A549 (cell line): ENCODE measurements at regions not wholly inside any gene's neighbourhood (a gene's known extent, or its start where the extent isn't known, plus 50 kb on each side); places are given as distances from the start of the nearest gene placed in this dataset.

Experiments
- ATAC-seq, 2 experiments: fragments of 200-7000 bp in 1 of 2; fragments of >200 bp in 1 of 2; cut with Nextera tagmentation in 1 of 2; cut with Tn5 transposase in 1 of 2; 3 replicates each; pipeline versions ENCODE4 v1.8.0 to v1.9.1; 2018 to 2020; ENCODE audit warnings: mild to moderate bottlenecking in 1 of 2, moderate library complexity in 1 of 2
- CTCF ChIA-PET: fragments of 300-600 bp; sonication (Branson Sonifier 250); formaldehyde crosslinking; extraction: SDS; loops from one replicate; lab custom pipeline; 2021; ENCODE audit warnings: antibody characterized with exemption, inconsistent platforms; lab: Yijun Ruan, JAX
- POLR2A ChIA-PET: fragments of 350-600 bp; formaldehyde crosslinking; extraction: SDS; loops from one replicate; lab custom pipeline; 2021; ENCODE audit warnings: antibody characterized with exemption, inconsistent platforms; lab: Yijun Ruan, JAX
- DNase-seq, 2 experiments: peaks; one replicate each; pipeline versions ENCODE4 v3.0.0 to v3.0.0-alpha.2; 2011 to 2016; ENCODE audit warnings: low read depth in 1 of 2, low spot score in 1 of 2
- FAIRE-seq: peaks from 2 replicates; lab custom pipeline; 2011; peaks lifted over from hg19 to GRCh38; lab: Jason Lieb, UNC
- H3K27ac ChIP-seq, 2 experiments: fragments of >200 bp; sonication (Bioruptor Twin); formaldehyde crosslinking; 3 replicates each; pipeline ENCODE4 v1.5.1; 2016 to 2017
- H3K4me1 ChIP-seq: fragments of >200 bp; sonication (Bioruptor Twin); formaldehyde crosslinking; 3 replicates; pipeline ENCODE4 v1.6.1; 2016
- H3K4me2 ChIP-seq: fragments of >200 bp; sonication (Bioruptor Twin); formaldehyde crosslinking; 3 replicates; pipeline ENCODE4 v1.6.1; 2016
- H3K4me3 ChIP-seq: fragments of >200 bp; sonication (Bioruptor Twin); formaldehyde crosslinking; 3 replicates; pipeline ENCODE4 v1.5.1; 2016
- H3K9me3 ChIP-seq: fragments of >200 bp; sonication (Bioruptor Twin); formaldehyde crosslinking; 3 replicates; pipeline ENCODE4 v1.6.1; 2016
- BCL3 ChIP-seq: fragments of >200 bp; sonication (Bioruptor Twin); formaldehyde crosslinking; IDR thresholded peaks from 3 replicates; pipeline ENCODE4 v1.6.1; 2016
- BHLHE40 ChIP-seq: IDR thresholded peaks from 2 replicates; pipeline ENCODE4 v1.6.1; 2012; ENCODE audit warnings: low read depth, low read length, inconsistent platforms
- CBX2 ChIP-seq: fragments of 200-600 bp; sonication (generic); IDR thresholded peaks from 2 replicates; pipeline ENCODE4 v1.6.1; 2016; ENCODE audit warnings: low read depth, mild to moderate bottlenecking, borderline replicate concordance
- CHD4 ChIP-seq: fragments of 200-600 bp; sonication (generic); IDR thresholded peaks from 2 replicates; pipeline ENCODE4 v1.6.1; 2016; ENCODE audit warnings: antibody characterized with exemption, mild to moderate bottlenecking, borderline replicate concordance
- CTCF ChIP-seq: fragments of >200 bp; sonication (Bioruptor Twin); formaldehyde crosslinking; IDR thresholded peaks from 3 replicates; pipeline ENCODE4 v1.5.1; 2016
- E2F6 ChIP-seq: IDR thresholded peaks from 2 replicates; pipeline ENCODE4 v1.6.1; 2012; ENCODE audit warnings: low read depth, borderline replicate concordance
- EHF ChIP-seq: fragments of 250-450 bp; sonication (Bioruptor Pico); IDR thresholded peaks from 2 replicates; pipeline ENCODE4 v1.5.0; 2020; ENCODE audit warnings: mild to moderate bottlenecking
- EP300 ChIP-seq, 2 experiments: fragments of >200 bp; sonication (Bioruptor Twin); formaldehyde crosslinking; IDR thresholded peaks; 2 replicates in 1 of 2; 3 replicates in 1 of 2; pipeline ENCODE4 v1.6.1; 2016 to 2017
- GATA3 ChIP-seq: IDR thresholded peaks from 2 replicates; pipeline ENCODE4 v1.6.1; 2012; ENCODE audit warnings: borderline replicate concordance
- HOXA7 ChIP-seq: fragments of 250-450 bp; sonication (Bioruptor Pico); IDR thresholded peaks from 2 replicates; pipeline ENCODE4 v1.5.0; 2020; ENCODE audit warnings: mild to moderate bottlenecking, moderate library complexity
- JUN ChIP-seq, 2 experiments: fragments of >200 bp; sonication (Bioruptor Twin); formaldehyde crosslinking; IDR thresholded peaks; 2 replicates in 1 of 2; 3 replicates in 1 of 2; pipeline ENCODE4 v1.6.1; 2016 to 2017
- KDM5A ChIP-seq: fragments of 200-600 bp; sonication (generic); IDR thresholded peaks from 2 replicates; pipeline ENCODE4 v1.6.1; 2016; ENCODE audit warnings: antibody characterized with exemption, mild to moderate bottlenecking
- MAFK ChIP-seq: fragments of 450-650 bp; IDR thresholded peaks from 2 replicates; pipeline ENCODE4 v1.6.1; 2014; ENCODE audit not compliant: partially characterized antibody
- MAZ ChIP-seq: fragments of 150-350 bp; IDR thresholded peaks from 2 replicates; pipeline ENCODE4 v1.6.1; 2014; ENCODE audit warnings: antibody characterized with exemption, low read depth, low read length, borderline replicate concordance
- MYC ChIP-seq: IDR thresholded peaks from 2 replicates; pipeline ENCODE4 v1.6.1; 2012; ENCODE audit warnings: mild to moderate bottlenecking, inconsistent platforms, low read length, improper control_type of control experiment, borderline replicate concordance
- NPAS2 ChIP-seq: fragments of 250-450 bp; sonication (Bioruptor Pico); IDR thresholded peaks from 2 replicates; pipeline ENCODE4 v1.8.0; 2022; ENCODE audit warnings: mild to moderate bottlenecking, moderate library complexity, borderline replicate concordance
- NR3C1 ChIP-seq: fragments of >200 bp; sonication (Bioruptor Twin); formaldehyde crosslinking; IDR thresholded peaks from 3 replicates; pipeline ENCODE4 v1.6.1; 2017
- PHF8 ChIP-seq: fragments of 200-600 bp; sonication (generic); IDR thresholded peaks from 2 replicates; pipeline ENCODE4 v1.6.1; 2016; ENCODE audit warnings: low read depth, mild to moderate bottlenecking, antibody characterized with exemption, moderate library complexity, borderline replicate concordance
- POLR2AphosphoS2 ChIP-seq: conservative IDR thresholded peaks from 2 replicates; pipeline ENCODE4 v1.6.1; 2012; ENCODE audit warnings: low read length, improper control_type of control experiment, inconsistent platforms
- RAD21 ChIP-seq, 2 experiments: fragments of >200 bp in 1 of 2; sonication (Bioruptor Twin) in 1 of 2; formaldehyde crosslinking in 1 of 2; IDR thresholded peaks in 1 of 2; conservative IDR thresholded peaks in 1 of 2; 2 replicates in 1 of 2; 3 replicates in 1 of 2; pipeline ENCODE4 v1.6.1; 2012 to 2018; ENCODE audit warnings: inconsistent platforms in 1 of 2
- RARB ChIP-seq: fragments of 250-450 bp; sonication (Bioruptor Pico); IDR thresholded peaks from 2 replicates; pipeline ENCODE4 v1.8.0; 2021; ENCODE audit warnings: mild to moderate bottlenecking, moderate library complexity
- RCOR1 ChIP-seq: fragments of 150-350 bp; IDR thresholded peaks from 2 replicates; pipeline ENCODE4 v1.6.1; 2014; ENCODE audit warnings: antibody characterized with exemption, low read length, low read depth
- RFX5 ChIP-seq: fragments of 450-650 bp; IDR thresholded peaks from 2 replicates; pipeline ENCODE4 v1.7.1; 2014; ENCODE audit warnings: antibody characterized with exemption, mild to moderate bottlenecking, moderate library complexity
- RNF2 ChIP-seq: fragments of 200-600 bp; sonication (generic); IDR thresholded peaks from 2 replicates; pipeline ENCODE4 v1.6.1; 2016; ENCODE audit warnings: low read depth, mild to moderate bottlenecking, antibody characterized with exemption, moderate library complexity, borderline replicate concordance
- SMC3 ChIP-seq: fragments of >200 bp; sonication (Bioruptor Twin); formaldehyde crosslinking; IDR thresholded peaks from 3 replicates; pipeline ENCODE4 v1.6.1; 2018; ENCODE audit warnings: inconsistent platforms
- SREBF2 ChIP-seq: fragments of 450-650 bp; IDR thresholded peaks from 2 replicates; pipeline ENCODE4 v1.6.1; 2014; ENCODE audit warnings: mild to moderate bottlenecking, moderate library complexity
- TP53 ChIP-seq: fragments of 250-450 bp; sonication (Bioruptor Pico); IDR thresholded peaks from 2 replicates; pipeline ENCODE4 v1.5.0; 2021; ENCODE audit warnings: mild to moderate bottlenecking, moderate library complexity
- ZC3H11A ChIP-seq: fragments of 450-650 bp; IDR thresholded peaks from 2 replicates; pipeline ENCODE4 v1.6.1; 2014; ENCODE audit warnings: antibody characterized with exemption, mild to moderate bottlenecking
- ZSCAN20 ChIP-seq: fragments of 250-450 bp; sonication (Bioruptor Pico); IDR thresholded peaks from 2 replicates; pipeline ENCODE4 v1.8.0; 2022; ENCODE audit warnings: mild to moderate bottlenecking, moderate library complexity
- WGBS: methylation state at CpG from one replicate; pipeline ENCODE4 v1.1.6; 2017; ENCODE audit errors: missing lambda C conversion rate; 5-methylcytosine and 5-hydroxymethylcytosine counted together

- H3K4me2 ChIP-seq = no peak overlapping the region
- DNase-seq (no peak), FAIRE-seq (no peak), ATAC-seq (no peak)
- H3K4me1 ChIP-seq = no peaks in the 10 kb centered on the region
- 4% methylated on average over 3 of the region's 3 CpGs for WGBS
- no peak overlapping the region for H3K4me3 ChIP-seq
- ChIA-PET POLR2A (no interaction called here), CTCF (no interaction called here)
- no peak overlapping the region for H3K27ac ChIP-seq
- TF ChIP-seq MAZ (no peak), RAD21 (conservative IDR thresholded peaks at IDR 0.05 in 1 of 2, IDR thresholded peaks at IDR 0.05 in 1 of 2) (no peak), BCL3 (no peak), MAFK (no peak), JUN (IDR thresholded peaks at IDR 0.05) (no peak), TP53 (CRISPR knock-in tag) (no peak), POLR2AphosphoS2 (no peak), EHF (CRISPR knock-in tag) (no peak), CHD4 (no peak), RCOR1 (no peak)
- no peaks in the 10 kb centered on the region for H3K9me3 ChIP-seq
These were observed 233.8 kb upstream of the NCAM1 start for GRCh38 chr11:112727341-112727841.

- CTCF ChIA-PET = no interaction called here
- DNase-seq (no peak), ATAC-seq (no peak)
- Histone ChIP-seq H3K4me3 (no peak overlapping the region), H3K27ac (no peak overlapping the region), H3K4me2 (no peak overlapping the region)
- POLR2A ChIA-PET = no interaction called here
- 0% methylated on average over 2 of the region's 2 CpGs for WGBS
- TF ChIP-seq RNF2 (no peak), CBX2 (no peak), MAFK (no peak), EHF (CRISPR knock-in tag) (no peak), RFX5 (no peak), BCL3 (no peak), ZC3H11A (no peak), SMC3 (no peak), BHLHE40 (no peak), E2F6 (no peak), NPAS2 (CRISPR knock-in tag) (no peak), JUN (IDR thresholded peaks at IDR 0.05) (no peak)
- TF ChIP-seq, all 56 proteins: peak for 0
- Histone ChIP-seq H3K9me3 (no peaks in the 10 kb centered on the region), H3K4me1 (no peaks in the 10 kb centered on the region)
- FAIRE-seq = no peak
These were observed 232.9 kb upstream of the NCAM1 start for GRCh38 chr11:112728288-112728687.

GRCh38 chr11:112728716-112729115 lies 232.5 kb upstream of the NCAM1 start:
- 19% methylated on average over 4 of the region's 4 CpGs for WGBS
- H3K4me2 ChIP-seq = no peak overlapping the region
- H3K4me3 ChIP-seq = no peak overlapping the region
- no peaks in the 10 kb centered on the region for H3K4me1 ChIP-seq
- DNase-seq = no peak
- no peak for ATAC-seq
- ChIA-PET CTCF (no interaction called here), POLR2A (no interaction called here)
- no peaks in the 10 kb centered on the region for H3K9me3 ChIP-seq
- no peak for FAIRE-seq
- no peak overlapping the region for H3K27ac ChIP-seq
- TF ChIP-seq BCL3 = no peak
- TF ChIP-seq MYC = no peak
- TF ChIP-seq CBX2 = no peak
- no peak for TF ChIP-seq GATA3
- TF ChIP-seq EHF (CRISPR knock-in tag) = no peak
- TF ChIP-seq MAZ = no peak
- TF ChIP-seq RARB (CRISPR knock-in tag) = no peak
- TF ChIP-seq CTCF = no peak
- no peak for TF ChIP-seq E2F6
- no peak for TF ChIP-seq KDM5A
- TF ChIP-seq ZSCAN20 (CRISPR knock-in tag) = no peak
- no peak for TF ChIP-seq NR3C1
- no peak for TF ChIP-seq HOXA7
- no peak for TF ChIP-seq SREBF2
- no peak for TF ChIP-seq PHF8
- no peak for TF ChIP-seq EP300 (IDR thresholded peaks at IDR 0.05)
